ENCODE measurements at regions not wholly inside any gene's neighbourhood (a gene's known extent, or its start where the extent isn't known, plus 50 kb on each side); places are given as distances from the start of the nearest gene placed in this dataset.

DNA sequence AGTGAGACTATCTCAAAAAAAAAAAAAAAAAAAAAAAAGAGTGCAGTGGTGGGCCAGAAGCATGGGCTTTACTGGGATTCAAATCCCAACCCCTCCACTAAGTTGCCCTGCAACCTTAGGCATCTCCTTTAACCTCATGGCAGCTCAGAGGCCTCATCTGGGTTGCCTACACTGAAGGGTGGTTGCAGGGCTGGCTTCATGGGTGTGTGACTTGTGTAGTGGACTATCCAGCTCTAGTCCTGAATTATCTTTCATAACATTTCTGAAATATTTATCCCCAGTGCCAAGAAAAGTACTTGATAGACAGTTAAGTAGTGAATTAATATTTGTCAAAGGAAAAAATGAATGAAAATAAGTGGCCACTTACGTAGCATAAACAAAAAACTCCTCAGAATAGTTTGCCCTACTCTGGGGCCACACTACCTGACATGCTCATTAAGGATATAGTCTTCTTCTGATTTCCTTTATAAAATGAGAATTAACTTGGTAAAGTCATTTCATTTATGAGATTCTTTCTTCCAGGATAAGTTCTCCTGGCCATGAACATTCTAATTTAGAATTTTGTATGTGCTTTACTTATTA lies 116.0 kb upstream of the SYT13 start:
- TF ChIP-seq GATA2 (IDR thresholded peaks at IDR 0.05; ENCODE audit: low read depth, low read length) (no peak), GATA3 (IDR thresholded peaks at IDR 0.05; ENCODE audit: low read depth, low read length) (no peak)
